Neural cell (in vitro differentiated cells): ENCODE measurements at regions not wholly inside any gene's neighbourhood (a gene's known extent, or its start where the extent isn't known, plus 50 kb on each side); places are given as distances from the start of the nearest gene placed in this dataset.

ENCODE experiments used
- CTCF ChIP-seq: fragments of 450-650 bp; IDR thresholded peaks from 2 replicates; pipeline ENCODE4 v1.5.1; 2014; ENCODE audit warnings: antibody characterized with exemption, mild to moderate bottlenecking, moderate library complexity; ENCODE audit not compliant: poor library complexity, severe bottlenecking
- EP300 ChIP-seq: fragments of 450-650 bp; conservative IDR thresholded peaks from 2 replicates; pipeline ENCODE4 v1.6.1; 2014; ENCODE audit warnings: antibody characterized with exemption, mild to moderate bottlenecking, moderate library complexity; ENCODE audit not compliant: poor library complexity, severe bottlenecking
- EZH2 ChIP-seq: fragments of 200-600, 300-800 bp; shearing (Covaris generic), sonication (generic); IDR thresholded peaks from 2 replicates; pipeline ENCODE4 v1.6.1; 2014; ENCODE audit warnings: antibody characterized with exemption, low read length, borderline replicate concordance, mild to moderate bottlenecking; ENCODE audit not compliant: insufficient read depth, poor library complexity, severe bottlenecking
- MXI1 ChIP-seq: fragments of 450-650 bp; conservative IDR thresholded peaks from 2 replicates; pipeline ENCODE4 v1.6.1; 2014; ENCODE audit warnings: antibody characterized with exemption, mild to moderate bottlenecking; ENCODE audit not compliant: poor library complexity, severe bottlenecking
- POLR2AphosphoS5 ChIP-seq: IDR thresholded peaks from 2 replicates; pipeline ENCODE4 v1.6.1; 2012
- SMC3 ChIP-seq: fragments of 450-650 bp; conservative IDR thresholded peaks from 2 replicates; pipeline ENCODE4 v1.6.1; 2014; ENCODE audit warnings: antibody characterized with exemption, mild to moderate bottlenecking, moderate library complexity; ENCODE audit not compliant: poor library complexity
- TAF1 ChIP-seq: IDR thresholded peaks from 2 replicates; pipeline ENCODE4 v1.6.1; 2012; ENCODE audit warnings: low read depth
- TF ChIP-seq, protein P1 (sequence below): IDR thresholded peaks from 2 replicates; pipeline ENCODE4 v1.6.1; 2012; ENCODE audit warnings: borderline replicate concordance

- no peak for TF ChIP-seq CTCF
- no peak for TF ChIP-seq SMC3
- no peak for TF ChIP-seq POLR2AphosphoS5
- no peak for TF ChIP-seq EP300
- no peak for TF ChIP-seq TAF1
- no peak for TF ChIP-seq EZH2
- TF ChIP-seq, protein P1, sequence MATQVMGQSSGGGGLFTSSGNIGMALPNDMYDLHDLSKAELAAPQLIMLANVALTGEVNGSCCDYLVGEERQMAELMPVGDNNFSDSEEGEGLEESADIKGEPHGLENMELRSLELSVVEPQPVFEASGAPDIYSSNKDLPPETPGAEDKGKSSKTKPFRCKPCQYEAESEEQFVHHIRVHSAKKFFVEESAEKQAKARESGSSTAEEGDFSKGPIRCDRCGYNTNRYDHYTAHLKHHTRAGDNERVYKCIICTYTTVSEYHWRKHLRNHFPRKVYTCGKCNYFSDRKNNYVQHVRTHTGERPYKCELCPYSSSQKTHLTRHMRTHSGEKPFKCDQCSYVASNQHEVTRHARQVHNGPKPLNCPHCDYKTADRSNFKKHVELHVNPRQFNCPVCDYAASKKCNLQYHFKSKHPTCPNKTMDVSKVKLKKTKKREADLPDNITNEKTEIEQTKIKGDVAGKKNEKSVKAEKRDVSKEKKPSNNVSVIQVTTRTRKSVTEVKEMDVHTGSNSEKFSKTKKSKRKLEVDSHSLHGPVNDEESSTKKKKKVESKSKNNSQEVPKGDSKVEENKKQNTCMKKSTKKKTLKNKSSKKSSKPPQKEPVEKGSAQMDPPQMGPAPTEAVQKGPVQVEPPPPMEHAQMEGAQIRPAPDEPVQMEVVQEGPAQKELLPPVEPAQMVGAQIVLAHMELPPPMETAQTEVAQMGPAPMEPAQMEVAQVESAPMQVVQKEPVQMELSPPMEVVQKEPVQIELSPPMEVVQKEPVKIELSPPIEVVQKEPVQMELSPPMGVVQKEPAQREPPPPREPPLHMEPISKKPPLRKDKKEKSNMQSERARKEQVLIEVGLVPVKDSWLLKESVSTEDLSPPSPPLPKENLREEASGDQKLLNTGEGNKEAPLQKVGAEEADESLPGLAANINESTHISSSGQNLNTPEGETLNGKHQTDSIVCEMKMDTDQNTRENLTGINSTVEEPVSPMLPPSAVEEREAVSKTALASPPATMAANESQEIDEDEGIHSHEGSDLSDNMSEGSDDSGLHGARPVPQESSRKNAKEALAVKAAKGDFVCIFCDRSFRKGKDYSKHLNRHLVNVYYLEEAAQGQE, result no peak
- TF ChIP-seq MXI1, result no peak
These were observed 174.9 kb upstream of the VEGFC start for GRCh38 chr4:176967586-176967985.
